ENCODE measurements at regions not wholly inside any gene's neighbourhood (a gene's known extent, or its start where the extent isn't known, plus 50 kb on each side); places are given as distances from the start of the nearest gene placed in this dataset.

DNA sequence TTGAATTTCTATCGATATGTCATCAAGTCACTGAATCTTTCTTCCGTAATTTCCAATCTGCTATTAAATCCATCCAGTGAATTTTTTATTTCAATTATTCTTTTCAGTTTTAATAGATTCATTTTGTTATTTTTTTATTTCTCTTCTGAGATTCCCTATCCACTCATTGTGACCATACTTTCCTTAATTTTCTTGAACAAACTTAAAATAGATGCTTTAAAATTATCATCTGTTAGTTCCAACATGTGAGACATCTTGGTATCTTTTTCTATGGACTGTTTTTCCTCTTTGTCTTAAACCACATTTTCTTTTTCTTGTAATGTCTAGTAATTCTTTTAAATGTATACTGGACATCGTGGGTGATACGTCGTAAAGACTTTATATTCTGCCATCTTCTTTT, 236.6 kb upstream of the TLE3 start (continued):
- TF ChIP-seq, protein P1, sequence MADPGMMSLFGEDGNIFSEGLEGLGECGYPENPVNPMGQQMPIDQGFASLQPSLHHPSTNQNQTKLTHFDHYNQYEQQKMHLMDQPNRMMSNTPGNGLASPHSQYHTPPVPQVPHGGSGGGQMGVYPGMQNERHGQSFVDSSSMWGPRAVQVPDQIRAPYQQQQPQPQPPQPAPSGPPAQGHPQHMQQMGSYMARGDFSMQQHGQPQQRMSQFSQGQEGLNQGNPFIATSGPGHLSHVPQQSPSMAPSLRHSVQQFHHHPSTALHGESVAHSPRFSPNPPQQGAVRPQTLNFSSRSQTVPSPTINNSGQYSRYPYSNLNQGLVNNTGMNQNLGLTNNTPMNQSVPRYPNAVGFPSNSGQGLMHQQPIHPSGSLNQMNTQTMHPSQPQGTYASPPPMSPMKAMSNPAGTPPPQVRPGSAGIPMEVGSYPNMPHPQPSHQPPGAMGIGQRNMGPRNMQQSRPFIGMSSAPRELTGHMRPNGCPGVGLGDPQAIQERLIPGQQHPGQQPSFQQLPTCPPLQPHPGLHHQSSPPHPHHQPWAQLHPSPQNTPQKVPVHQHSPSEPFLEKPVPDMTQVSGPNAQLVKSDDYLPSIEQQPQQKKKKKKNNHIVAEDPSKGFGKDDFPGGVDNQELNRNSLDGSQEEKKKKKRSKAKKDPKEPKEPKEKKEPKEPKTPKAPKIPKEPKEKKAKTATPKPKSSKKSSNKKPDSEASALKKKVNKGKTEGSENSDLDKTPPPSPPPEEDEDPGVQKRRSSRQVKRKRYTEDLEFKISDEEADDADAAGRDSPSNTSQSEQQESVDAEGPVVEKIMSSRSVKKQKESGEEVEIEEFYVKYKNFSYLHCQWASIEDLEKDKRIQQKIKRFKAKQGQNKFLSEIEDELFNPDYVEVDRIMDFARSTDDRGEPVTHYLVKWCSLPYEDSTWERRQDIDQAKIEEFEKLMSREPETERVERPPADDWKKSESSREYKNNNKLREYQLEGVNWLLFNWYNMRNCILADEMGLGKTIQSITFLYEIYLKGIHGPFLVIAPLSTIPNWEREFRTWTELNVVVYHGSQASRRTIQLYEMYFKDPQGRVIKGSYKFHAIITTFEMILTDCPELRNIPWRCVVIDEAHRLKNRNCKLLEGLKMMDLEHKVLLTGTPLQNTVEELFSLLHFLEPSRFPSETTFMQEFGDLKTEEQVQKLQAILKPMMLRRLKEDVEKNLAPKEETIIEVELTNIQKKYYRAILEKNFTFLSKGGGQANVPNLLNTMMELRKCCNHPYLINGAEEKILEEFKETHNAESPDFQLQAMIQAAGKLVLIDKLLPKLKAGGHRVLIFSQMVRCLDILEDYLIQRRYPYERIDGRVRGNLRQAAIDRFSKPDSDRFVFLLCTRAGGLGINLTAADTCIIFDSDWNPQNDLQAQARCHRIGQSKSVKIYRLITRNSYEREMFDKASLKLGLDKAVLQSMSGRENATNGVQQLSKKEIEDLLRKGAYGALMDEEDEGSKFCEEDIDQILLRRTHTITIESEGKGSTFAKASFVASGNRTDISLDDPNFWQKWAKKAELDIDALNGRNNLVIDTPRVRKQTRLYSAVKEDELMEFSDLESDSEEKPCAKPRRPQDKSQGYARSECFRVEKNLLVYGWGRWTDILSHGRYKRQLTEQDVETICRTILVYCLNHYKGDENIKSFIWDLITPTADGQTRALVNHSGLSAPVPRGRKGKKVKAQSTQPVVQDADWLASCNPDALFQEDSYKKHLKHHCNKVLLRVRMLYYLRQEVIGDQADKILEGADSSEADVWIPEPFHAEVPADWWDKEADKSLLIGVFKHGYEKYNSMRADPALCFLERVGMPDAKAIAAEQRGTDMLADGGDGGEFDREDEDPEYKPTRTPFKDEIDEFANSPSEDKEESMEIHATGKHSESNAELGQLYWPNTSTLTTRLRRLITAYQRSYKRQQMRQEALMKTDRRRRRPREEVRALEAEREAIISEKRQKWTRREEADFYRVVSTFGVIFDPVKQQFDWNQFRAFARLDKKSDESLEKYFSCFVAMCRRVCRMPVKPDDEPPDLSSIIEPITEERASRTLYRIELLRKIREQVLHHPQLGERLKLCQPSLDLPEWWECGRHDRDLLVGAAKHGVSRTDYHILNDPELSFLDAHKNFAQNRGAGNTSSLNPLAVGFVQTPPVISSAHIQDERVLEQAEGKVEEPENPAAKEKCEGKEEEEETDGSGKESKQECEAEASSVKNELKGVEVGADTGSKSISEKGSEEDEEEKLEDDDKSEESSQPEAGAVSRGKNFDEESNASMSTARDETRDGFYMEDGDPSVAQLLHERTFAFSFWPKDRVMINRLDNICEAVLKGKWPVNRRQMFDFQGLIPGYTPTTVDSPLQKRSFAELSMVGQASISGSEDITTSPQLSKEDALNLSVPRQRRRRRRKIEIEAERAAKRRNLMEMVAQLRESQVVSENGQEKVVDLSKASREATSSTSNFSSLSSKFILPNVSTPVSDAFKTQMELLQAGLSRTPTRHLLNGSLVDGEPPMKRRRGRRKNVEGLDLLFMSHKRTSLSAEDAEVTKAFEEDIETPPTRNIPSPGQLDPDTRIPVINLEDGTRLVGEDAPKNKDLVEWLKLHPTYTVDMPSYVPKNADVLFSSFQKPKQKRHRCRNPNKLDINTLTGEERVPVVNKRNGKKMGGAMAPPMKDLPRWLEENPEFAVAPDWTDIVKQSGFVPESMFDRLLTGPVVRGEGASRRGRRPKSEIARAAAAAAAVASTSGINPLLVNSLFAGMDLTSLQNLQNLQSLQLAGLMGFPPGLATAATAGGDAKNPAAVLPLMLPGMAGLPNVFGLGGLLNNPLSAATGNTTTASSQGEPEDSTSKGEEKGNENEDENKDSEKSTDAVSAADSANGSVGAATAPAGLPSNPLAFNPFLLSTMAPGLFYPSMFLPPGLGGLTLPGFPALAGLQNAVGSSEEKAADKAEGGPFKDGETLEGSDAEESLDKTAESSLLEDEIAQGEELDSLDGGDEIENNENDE (IDR thresholded peaks at IDR 0.05; ENCODE audit: insufficient replicate concordance, low read length), result no peak
- no peak for TF ChIP-seq RNF2 (IDR thresholded peaks at IDR 0.05; ENCODE audit: borderline replicate concordance, low read depth, low read length, missing control alignments, poor library complexity, severe bottlenecking)
- no peak for TF ChIP-seq SAP30 (IDR thresholded peaks at IDR 0.05; ENCODE audit: insufficient read depth, insufficient replicate concordance, low read length)
- TF ChIP-seq NRF1 (IDR thresholded peaks at IDR 0.05; ENCODE audit: low read depth, low read length), result no peak
- TF ChIP-seq RBBP5 (IDR thresholded peaks at IDR 0.05; ENCODE audit: borderline replicate concordance, low read depth, low read length), result no peak
- no peak for TF ChIP-seq HDAC2 (IDR thresholded peaks at IDR 0.05; ENCODE audit: borderline replicate concordance in 1 of 2, low read depth in 2 of 2, low read length in 2 of 2)

All from H1 (cell line).